HG02885 (cell line): ENCODE measurements at regions not wholly inside any gene's neighbourhood (a gene's known extent, or its start where the extent isn't known, plus 50 kb on each side); places are given as distances from the start of the nearest gene placed in this dataset.
"Not testable (repeated sequence)": the region's sequence is repeated elsewhere in the genome, so short reads cannot be mapped to it uniquely, and the experiment has no call there.

Experiments
- ATAC-seq: cut with Tn5 transposase; IDR thresholded peaks from one replicate; pipeline ENCODE4 v1.9.1; 2021; ENCODE audit warnings: mild to moderate bottlenecking; ENCODE audit not compliant: unreplicated experiment, poor library complexity

DNA sequence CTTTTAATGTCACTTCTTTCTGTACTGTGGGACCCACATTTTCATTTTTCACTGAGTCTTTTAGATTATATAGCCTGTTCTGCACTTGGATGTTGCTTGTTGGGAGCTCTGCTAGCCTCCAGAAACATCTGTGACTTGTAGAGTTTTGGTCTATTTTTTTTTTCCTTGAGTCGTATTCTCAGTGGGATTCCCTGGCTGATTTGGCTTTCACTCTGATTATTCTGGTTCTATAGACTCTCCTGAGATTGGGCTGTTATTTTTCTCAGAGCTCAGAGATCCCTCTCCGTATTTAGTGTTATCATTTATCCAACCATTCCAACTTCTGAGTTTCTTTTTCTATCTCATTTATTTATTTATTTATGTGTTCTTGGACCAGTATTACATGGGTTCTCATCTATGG, 339.3 kb downstream of the FAM170A start:
- no peak for ATAC-seq

DNA sequence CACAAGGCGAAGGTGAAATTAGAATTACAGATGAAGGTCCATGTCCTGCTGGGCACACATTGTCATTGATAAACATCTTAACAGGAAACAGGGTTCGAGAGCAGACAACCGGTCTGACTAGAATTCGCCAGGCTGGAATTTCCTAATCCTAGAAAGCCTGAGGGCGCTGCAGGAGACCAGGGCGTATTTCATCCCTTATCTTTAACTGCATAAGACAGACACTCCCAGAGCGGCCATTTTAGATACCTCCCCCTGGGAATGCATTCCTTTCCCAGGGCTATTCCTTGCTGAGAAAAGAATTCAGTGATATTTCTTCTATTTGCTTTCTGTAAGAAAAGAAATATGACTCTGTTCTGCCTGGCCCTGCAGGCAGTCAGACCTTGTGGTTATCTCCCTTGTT, 357.7 kb downstream of the FAM170A start:
- ATAC-seq: not testable (repeated sequence)

DNA sequence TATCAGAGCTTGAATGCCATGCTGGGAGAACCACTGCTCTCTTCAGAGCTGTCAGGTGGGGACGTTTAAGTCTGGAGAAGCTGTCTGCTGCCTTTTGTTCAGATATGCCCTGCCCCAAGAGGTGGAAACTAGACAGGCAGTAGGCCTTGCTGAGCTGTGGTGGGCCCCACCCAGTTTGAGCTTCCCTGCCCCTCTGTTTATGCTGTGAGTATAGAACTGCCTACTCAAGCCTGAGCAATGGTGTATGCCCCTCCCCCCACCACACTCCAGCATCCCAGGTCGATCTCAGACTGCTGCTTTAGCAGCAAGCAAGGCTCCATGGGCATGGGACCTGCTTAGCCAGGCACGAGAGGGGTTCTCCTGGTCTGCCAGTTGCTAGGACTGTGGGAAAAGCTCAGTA, 362.3 kb downstream of the FAM170A start:
- no peak for ATAC-seq

DNA sequence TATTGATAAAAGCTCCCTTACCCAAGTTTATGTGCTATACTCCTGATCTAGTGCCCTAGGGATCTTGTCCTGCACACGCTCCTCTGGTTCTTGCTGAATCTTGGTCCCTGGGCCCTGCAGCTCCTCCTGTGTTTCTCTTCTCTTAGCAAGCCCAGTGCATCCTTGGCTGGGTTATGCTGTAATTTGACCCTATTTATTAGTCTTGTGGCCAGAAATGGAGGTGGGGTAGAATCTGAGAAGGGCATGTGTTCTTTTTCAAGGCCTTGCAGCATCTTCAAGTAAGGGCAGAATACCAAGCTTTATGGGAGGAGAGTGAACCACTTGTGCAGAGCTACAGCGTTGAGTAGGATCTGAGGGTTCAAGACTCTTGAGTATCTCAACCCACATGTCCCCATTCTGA, 366.8 kb downstream of the FAM170A start:
- no peak for ATAC-seq

DNA sequence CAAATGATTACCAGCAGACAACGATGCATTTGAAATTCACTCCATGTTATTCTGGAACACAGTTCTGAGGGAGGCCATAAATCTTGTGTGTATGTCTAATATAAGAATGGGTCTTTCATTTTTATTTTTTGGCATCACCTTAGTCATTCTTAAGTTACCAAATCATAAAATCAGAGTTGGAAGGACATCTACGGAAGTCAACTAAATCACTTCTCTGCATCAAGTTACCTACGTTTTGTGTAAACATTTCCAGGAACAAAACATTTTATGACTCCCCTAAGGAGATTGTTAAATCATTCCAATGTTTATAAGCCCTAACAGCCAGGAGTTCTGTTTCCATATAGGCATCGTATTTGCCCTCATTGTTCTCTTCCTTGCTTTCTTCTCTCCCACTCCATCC, 378.2 kb downstream of the FAM170A start:
- no peak for ATAC-seq

DNA sequence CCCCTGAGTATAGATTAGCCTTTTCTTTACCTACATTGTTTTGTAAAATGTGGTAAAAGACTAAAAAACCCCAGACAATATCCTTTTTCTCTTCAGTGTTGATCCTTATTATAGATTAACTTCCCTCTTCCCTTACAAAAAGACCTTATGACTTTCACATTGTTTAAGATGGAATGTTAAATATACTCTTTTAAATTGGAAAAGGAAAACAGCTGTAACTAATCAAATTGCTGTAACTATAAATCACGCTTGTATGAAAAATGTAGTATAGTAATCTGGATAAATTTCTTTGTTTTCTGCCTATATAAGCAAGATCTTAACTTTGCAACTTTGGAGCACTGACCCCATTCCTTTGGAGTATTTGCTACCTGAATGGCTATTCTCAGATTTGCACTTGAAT, 383.1 kb downstream of the FAM170A start:
- no peak for ATAC-seq

DNA sequence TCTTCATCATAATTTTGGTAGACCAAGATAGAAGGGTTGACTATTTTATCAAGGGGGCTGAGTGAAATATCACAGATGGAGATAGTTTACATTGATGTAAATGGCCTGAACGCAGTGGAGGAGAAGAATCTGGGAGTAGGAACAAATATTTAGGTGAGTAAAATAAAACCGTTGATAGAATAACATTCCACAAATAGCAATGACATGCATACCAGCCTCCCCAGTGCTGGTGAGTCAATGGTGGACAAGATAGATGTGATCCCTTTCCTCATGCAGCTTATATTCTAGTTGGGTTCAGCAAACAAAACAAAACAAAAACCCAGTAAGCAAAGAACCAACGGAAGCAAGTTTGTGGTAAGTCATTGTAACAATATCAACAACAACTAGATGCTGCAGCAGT, 385.2 kb downstream of the FAM170A start:
- no peak for ATAC-seq

DNA sequence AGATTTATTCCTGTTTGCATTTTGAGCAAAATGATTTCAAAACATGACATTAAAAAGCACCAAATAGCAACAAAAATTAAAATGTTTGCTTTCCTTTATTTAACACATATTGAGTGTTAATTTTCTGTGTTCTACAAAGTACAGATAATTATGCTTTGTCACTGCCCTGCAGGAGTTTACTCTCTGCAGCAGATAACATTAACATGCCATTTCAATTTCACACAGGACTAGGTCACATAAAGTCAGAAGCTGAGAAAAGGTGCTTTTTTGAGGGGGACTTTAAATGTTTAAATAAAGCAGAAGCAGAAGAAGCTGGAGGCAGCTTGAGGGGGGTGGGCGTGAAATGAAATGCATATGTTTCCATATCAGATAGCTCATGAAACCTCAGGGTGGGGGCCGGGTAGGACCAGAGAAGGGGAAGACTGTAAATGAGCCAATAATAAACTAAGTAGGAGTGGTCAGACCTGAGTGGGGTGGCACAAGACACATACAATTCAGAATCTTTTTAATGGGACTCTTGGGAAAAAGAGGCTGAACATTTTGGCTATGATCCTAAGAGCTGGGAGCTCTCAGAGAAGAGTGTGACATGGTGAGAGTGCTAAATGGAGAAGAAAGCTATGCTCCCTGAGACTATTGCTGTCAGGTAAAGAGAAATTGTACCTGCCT, 387.5 kb downstream of the FAM170A start:
- ATAC-seq: no peak

DNA sequence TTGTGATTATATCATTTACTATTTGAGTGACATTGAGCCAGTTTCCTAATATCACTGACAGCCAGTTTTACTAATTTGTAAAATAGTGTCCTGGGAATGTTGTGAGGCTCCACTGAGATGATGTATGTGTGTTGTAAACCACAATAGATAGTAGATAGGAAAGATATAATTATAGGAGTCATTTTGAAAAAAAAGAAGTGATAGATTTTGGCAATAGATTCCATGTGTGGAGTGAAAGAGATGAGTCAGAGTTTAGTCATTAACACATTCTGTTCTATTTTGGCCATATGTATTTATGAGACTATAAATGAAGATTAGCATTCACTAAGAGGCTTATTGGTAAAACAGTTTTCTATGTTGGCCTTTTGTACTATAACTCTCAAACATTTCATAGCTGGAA, 388.2 kb downstream of the FAM170A start:
- ATAC-seq: no peak

DNA sequence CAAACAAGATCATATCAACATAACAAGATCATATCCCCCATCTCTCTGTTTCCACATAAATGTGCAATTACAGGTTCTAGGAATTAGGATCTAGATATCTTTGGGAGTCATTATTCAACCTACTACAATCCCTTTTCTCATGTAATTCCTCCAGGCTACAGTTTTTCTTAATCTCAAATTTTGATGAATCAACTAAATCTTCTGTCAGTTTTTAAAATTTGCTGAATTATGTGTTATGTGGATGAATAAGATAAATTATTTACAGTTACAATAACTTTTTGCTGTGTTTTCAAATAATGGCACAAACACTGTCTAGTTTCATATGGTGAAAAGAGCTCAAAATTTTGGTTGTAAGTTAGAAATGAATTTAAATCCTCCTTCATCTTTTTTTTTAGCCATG, 405.8 kb downstream of the FAM170A start:
- no peak for ATAC-seq

DNA sequence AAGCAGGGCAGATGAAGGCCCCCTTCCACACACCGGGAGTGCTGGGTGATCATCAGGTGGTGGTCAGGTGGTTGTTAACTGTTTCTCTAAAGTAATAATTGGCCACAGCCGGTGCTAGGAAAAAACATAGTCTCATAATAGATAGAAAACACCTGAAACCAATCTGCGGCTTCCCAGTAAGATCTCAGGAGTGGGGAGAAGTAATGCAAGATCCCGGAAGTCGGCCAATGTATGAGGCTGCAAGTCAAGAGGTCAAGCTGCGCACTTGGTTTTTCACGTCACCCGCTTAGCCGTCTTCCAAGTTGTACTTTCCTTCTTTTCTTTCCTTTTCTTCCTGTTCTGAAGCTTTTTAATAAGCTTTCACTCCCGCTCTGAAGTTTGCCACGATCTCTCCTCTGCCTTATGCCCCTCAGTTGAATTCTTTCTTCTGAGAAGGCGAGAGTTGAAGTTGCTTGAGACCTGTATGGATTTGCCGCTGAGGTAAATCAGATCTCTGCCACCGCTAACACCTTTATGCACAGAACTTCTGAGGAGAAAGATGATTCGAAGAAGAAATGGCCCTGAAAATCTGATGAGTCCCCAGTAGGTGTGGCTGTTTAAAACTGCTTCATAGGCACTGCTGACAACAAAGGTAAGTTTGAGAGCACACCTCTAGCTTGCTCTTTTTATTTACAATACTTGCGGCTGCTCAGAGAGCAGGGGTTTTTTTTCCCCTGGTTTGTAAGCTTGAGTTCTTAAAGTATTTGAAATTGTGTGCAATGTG, 406.6 kb downstream of the FAM170A start:
- no peak for ATAC-seq

DNA sequence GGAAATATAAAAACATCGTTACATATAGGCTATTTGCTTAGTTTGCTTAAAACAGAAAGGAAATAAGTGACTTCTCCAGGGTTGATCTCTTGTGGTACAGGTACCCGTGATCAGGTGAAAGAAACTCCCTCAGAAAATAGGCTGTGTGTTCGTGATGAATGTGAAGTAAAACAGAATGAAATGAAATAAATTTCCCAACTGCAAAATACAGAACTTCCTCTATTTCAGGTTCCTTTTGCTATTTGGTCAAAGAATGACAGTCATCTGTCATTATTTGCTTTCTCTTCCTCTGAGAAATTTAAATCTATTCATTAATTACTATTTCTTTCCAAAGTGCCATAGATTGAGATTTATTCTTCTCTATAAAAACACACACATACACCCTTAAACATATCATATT, 408.1 kb downstream of the FAM170A start:
- ATAC-seq: no peak

DNA sequence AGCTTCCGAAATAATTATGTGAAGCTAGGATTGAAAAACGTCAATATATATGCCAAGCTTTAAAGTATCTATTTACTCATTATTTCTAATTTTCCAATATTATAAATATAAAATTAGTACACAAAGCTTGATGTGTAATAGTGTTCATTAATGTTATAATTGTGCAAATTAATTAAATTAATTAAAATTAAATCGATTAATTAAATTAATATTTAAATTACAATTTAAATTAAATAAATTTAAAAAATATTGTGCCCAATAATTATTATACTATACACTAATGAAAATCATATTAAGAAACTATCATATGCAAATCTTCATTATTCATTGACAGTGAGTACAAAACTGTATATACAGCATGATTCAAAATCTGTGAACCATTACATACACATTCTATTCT, 409.8 kb downstream of the FAM170A start:
- no peak for ATAC-seq

DNA sequence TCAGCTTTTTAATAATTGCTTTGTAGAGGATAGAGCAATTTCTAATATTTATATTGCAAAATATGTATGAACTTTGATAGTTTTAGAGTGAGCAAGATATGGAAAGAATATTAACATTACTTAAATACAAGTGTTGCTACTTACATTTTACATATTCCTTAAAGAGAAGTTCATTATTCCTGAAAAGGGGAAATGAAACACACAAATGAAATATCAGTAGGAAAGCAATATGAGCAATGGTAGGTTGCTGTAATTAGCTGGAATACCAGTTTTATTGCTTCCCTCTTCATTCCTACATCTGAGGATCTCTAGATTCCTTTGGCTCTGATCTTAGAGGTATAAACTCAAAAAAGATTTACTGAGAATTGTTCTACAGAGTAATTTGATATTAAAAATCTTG, 414.1 kb downstream of the FAM170A start:
- no peak for ATAC-seq

DNA sequence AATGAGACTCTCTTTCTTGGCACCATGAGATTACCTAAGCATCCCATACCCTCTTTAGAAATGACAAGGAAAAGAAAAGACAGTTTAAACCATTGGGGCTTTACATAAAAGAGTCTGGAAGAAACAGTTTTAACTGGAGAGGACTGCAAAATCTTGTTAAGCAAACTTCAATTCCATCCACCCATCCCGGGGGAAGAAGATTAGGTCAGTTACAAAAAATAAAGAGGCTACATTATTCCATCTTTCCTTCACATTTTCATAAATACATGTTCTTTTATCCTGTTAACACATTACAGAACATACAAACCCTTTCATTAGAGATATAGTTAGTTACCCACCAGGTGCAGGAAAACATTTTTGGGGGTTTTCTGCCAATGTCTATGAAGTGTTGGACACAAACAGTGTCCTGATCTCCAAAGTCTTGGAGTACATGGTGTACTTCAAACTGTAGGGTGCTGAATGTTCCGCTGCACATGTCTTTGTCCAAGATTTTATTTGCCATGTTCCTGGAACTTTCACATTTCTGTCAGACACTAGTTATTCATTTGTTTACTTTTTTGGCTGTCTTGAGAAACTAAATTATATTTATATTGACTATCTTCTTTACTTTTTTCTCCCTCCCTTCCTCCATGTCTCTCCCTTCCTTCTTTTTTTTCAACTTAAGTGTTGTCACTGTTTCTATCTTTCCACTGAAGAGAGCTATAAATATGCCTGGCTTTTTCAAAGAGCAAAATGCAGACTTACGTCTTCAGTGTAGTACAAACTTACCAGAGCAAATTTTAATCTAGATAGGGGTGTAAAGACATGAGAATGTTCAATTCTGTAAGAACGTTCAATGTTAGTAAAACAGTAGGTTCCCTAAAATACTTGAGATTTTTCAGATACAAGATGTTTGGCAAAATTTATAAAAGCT, 410.9 kb upstream of the PRR16 start:
- ATAC-seq: no peak

DNA sequence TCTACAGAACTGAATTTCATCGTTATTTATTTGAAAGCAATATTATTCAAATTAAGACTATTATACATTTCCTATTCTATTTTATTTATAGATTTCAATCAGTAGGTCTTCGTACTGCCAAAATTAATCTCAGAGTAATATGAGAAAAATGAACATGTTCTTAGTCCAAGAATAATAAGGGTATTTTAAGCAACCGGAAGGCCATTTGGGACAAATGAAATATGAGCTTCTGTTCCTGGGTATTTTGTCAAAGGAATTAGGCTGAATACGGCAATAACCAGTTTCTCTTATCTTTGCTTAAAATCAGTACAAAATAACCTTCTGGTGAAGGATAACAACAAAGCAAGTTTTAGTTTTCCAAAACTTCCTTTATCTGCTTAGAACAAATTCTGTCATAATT, 410.3 kb upstream of the PRR16 start:
- ATAC-seq: no peak

DNA sequence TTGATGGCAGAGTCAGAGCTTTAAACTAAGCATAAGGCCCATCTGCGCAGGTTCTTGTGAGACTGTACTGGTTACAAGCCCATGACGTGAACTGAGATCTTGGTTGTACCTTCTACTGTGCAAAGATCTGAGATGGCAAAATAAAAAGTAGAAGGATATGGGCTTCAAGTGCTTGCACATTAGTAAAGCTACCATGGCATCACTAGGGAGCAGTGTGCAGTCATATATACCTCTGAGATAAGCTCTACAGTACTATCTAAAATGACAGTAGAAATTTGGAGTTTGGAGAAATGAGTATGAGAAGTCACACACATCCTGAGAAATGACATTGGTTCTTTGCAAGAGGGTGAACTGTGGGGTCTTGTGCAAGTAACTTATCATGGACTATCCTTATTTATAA, 408.2 kb upstream of the PRR16 start:
- ATAC-seq: no peak

DNA sequence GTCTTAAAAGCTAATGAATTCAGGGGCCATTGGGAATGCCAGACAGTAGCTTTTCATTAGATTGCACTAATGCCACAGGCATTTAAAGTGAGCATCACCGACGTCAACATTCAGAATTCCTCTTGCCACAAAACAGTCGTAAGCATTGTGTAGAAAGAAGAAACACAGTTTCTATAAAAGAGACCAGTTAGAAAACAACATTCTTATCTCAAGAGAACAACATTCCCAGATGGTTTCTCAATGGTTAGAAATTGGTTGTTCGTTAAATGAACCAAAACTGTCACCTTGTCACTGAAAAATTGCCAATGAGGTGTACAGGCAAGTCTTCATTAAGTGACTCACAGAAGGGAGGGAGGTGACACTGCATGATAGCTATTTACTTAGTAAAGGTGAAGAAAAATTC, 401.6 kb upstream of the PRR16 start:
- no peak for ATAC-seq

DNA sequence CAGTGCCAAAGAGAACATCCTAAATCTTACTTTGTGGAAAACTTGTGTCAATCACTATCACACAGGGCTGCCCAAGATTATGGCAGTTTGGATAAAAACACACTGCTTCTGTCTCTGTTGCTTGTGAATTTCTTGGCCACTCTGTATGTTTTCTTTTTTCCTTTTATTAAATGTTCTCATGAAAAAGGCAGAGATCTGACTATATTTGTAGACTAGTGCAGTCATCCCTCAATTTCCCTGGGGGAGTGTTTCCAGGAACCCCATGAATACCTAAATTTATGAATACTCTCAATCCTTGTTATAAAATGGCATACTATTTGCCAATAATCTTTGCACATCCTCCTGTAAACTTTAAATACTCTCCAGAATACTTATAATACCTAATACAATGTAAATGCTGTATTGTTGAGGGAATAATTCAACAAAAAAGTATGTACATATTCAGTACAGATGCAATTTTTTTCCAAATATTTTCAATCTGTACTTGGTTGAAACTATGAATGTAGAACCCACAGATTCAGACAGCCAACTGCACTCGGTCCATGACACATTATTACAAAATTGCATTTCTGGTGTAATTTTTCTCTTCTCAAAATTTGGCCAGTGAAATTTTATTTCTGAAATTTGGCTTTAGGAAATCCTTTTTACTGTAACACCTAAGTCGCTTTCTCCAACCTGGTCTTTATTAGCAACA, 391.9 kb upstream of the PRR16 start:
- ATAC-seq: no peak

DNA sequence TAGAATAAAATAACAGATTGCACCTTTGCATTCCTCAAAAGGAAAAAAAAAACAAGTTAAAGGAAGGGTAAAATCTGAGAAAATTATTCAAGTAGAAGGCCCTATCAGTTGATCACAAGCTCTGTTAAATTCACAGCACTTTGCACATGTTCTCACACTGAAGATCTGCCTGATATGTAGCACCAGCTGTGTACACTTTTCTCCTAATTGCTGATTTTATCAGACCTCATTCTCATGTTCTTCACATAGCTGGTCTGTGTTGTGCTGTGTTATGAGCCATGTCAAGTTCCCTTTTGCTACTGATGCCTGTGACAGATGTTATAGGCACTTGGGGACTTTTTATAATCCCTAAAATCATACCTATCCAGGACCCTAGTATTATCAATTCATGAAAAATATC, 390.4 kb upstream of the PRR16 start:
- ATAC-seq: no peak

DNA sequence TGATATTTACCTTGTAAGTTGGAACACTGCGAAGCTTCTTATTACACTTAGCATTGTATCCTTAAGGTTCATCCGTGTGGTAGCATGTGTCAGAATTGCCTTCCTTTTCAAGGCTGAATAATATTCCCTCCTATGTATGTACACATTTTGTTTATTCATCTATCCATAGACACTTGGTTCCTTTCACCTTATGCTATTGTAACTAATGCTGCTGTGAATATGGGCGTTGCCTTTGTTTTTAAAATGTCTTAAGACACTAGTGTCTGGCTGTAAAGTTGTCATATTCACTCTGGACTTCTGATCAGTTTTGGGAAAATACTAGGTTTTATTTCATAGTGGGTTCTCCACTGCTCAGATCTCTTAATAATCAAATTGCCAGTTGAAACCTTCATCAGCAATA, 383.3 kb upstream of the PRR16 start:
- no peak for ATAC-seq
